Esophagus squamous epithelium (tissue), 5 donors: ENCODE measurements at regions not wholly inside any gene's neighbourhood (a gene's known extent, or its start where the extent isn't known, plus 50 kb on each side); places are given as distances from the start of the nearest gene placed in this dataset.

ENCODE experiments used
- DNase-seq: peaks from one replicate; lab custom pipeline; 2025; lab: John Stamatoyannopoulos, UW
- H3K27ac ChIP-seq, 4 donors: fragments of 200-600 bp; sonication (generic); one replicate each; pipeline ENCODE4 v1.5.1; 2016 to 2019; ENCODE audit warnings: mild to moderate bottlenecking in 1 of 4
- H3K27me3 ChIP-seq, 4 donors: fragments of 200-600 bp; sonication (generic); 1 replicate in 3 of 4; 2 replicates in 1 of 4; pipeline versions ENCODE4 v1.5.1 to v1.6.0; 2017 to 2021; ENCODE audit warnings: antibody characterized with exemption in 1 of 4
- H3K36me3 ChIP-seq, 3 donors: fragments of 200-600 bp; sonication (generic); one replicate each; pipeline ENCODE4 v1.5.1; 2016 to 2019
- H3K4me1 ChIP-seq, 3 donors: fragments of 200-600 bp; sonication (generic); one replicate each; pipeline ENCODE4 v1.5.1; 2017 to 2019
- H3K4me3 ChIP-seq, 4 donors: fragments of 200-600 bp; sonication (generic); 1 replicate in 3 of 4; 2 replicates in 1 of 4; pipeline ENCODE4 v1.5.1; 2016 to 2019; ENCODE audit warnings: mild to moderate bottlenecking in 2 of 4, moderate library complexity in 1 of 4
- H3K9me3 ChIP-seq, 3 donors: fragments of 200-600 bp; sonication (generic); one replicate each; pipeline ENCODE4 v1.5.1; 2016 to 2019
- CTCF ChIP-seq, 6 experiments: fragments of 450-650 bp in 4 of 6; fragments of 200-600 bp in 2 of 6; sonication (generic) in 2 of 6; IDR thresholded peaks; one replicate each; pipeline ENCODE4 v1.5.1; 2016 to 2019; ENCODE audit warnings: antibody characterized with exemption in 6 of 6, mild to moderate bottlenecking in 4 of 6, moderate library complexity in 4 of 6
- POLR2A ChIP-seq, 4 donors: fragments of 450-650 bp; IDR thresholded peaks; one replicate each; pipeline ENCODE4 v1.6.1; 2017; ENCODE audit warnings: antibody characterized with exemption in 4 of 4, mild to moderate bottlenecking in 4 of 4, moderate library complexity in 3 of 4
- WGBS, 2 donors: methylation state at CpG; one replicate each; pipeline ENCODE4 v1.1.5; 2018; 5-methylcytosine and 5-hydroxymethylcytosine counted together
- intact Hi-C: fragments of 100-400 bp; cut with DNase I; formaldehyde crosslinking; loops from one replicate; pipeline ENCODE4 v1.15.0; 2022
- donor health status: DM: yes; HTN: yes; CAD: no.

GRCh38 chr13:82092312-82092711, 1751.4 kb upstream of the SPRY2 start:
- H3K36me3 ChIP-seq, result no peaks in the 10 kb centered on the region
- WGBS, 2 donors, result 66 to 67% methylated on average over 3 of the region's 3 CpGs
- H3K27ac ChIP-seq, result no peak overlapping the region
- TF ChIP-seq CTCF (IDR thresholded peaks at IDR 0.05) (no peak), POLR2A (IDR thresholded peaks at IDR 0.05) (no peak)
- H3K9me3 ChIP-seq, result no peaks in the 10 kb centered on the region
- no peak overlapping the region for H3K4me3 ChIP-seq
- no peaks in the 10 kb centered on the region for H3K27me3 ChIP-seq
- intact Hi-C loops, result no loop called here
- no peaks in the 10 kb centered on the region for H3K4me1 ChIP-seq
- DNase-seq, result no peak

- intact Hi-C loops, result no loop called here
- Histone ChIP-seq H3K4me3 (no peak overlapping the region), H3K4me1 (no peaks in the 10 kb centered on the region), H3K36me3 (no peaks in the 10 kb centered on the region), H3K27me3 (no peaks in the 10 kb centered on the region), H3K9me3 (no peaks in the 10 kb centered on the region), H3K27ac (no peak overlapping the region)
- TF ChIP-seq POLR2A (IDR thresholded peaks at IDR 0.05) (no peak), CTCF (IDR thresholded peaks at IDR 0.05) (no peak)
- WGBS, 2 donors, result 15 to 19% methylated on average over 1 of the region's 1 CpG
- no peak for DNase-seq
Measured at GRCh38 chr13:82088781-82089180, 1747.9 kb upstream of the SPRY2 start.

GRCh38 chr13:82076496-82076895, 1735.6 kb upstream of the SPRY2 start:
- intact Hi-C loops, result no loop called here
- no peak overlapping the region for H3K4me3 ChIP-seq
- 34 to 50% methylated on average over 5 of the region's 5 CpGs for WGBS, 2 donors

GRCh38 chr13:82070416-82070815, 1729.5 kb upstream of the SPRY2 start:
- H3K4me3 ChIP-seq, result no peak overlapping the region
- intact Hi-C loops, result no loop called here
- no peaks in the 10 kb centered on the region for H3K4me1 ChIP-seq
- TF ChIP-seq CTCF (IDR thresholded peaks at IDR 0.05) (no peak), POLR2A (IDR thresholded peaks at IDR 0.05) (no peak)
- no peaks in the 10 kb centered on the region for H3K27me3 ChIP-seq
- H3K27ac ChIP-seq, result no peak overlapping the region
- no peaks in the 10 kb centered on the region for H3K36me3 ChIP-seq
- DNase-seq, result no peak
- WGBS, 2 donors, result 11 to 13% methylated on average over 1 of the region's 1 CpG
- H3K9me3 ChIP-seq, result no peaks in the 10 kb centered on the region

More at GRCh38 chr13:82076496-82076895, 1735.6 kb upstream of the SPRY2 start:
- Histone ChIP-seq H3K36me3 (no peaks in the 10 kb centered on the region), H3K9me3 (no peaks in the 10 kb centered on the region), H3K27me3 (no peaks in the 10 kb centered on the region), H3K4me1 (no peaks in the 10 kb centered on the region), H3K27ac (no peak overlapping the region)
- no peak for TF ChIP-seq POLR2A (IDR thresholded peaks at IDR 0.05)
- TF ChIP-seq CTCF (IDR thresholded peaks at IDR 0.05), result no peak
- no peak for DNase-seq

- Histone ChIP-seq H3K36me3 (no peaks in the 10 kb centered on the region), H3K4me1 (no peaks in the 10 kb centered on the region), H3K27ac (no peak overlapping the region), H3K27me3 (no peaks in the 10 kb centered on the region), H3K4me3 (no peak overlapping the region), H3K9me3 (no peaks in the 10 kb centered on the region)
- no peak for DNase-seq
- WGBS, 2 donors, result 55 to 56% methylated on average over 4 of the region's 4 CpGs
- TF ChIP-seq POLR2A (IDR thresholded peaks at IDR 0.05) (no peak), CTCF (IDR thresholded peaks at IDR 0.05) (no peak)
- intact Hi-C loops, result no loop called here
Measured at GRCh38 chr13:82062772-82063171, 1721.8 kb upstream of the SPRY2 start.
